IPS-20b (cell line): ENCODE measurements at regions not wholly inside any gene's neighbourhood (a gene's known extent, or its start where the extent isn't known, plus 50 kb on each side); places are given as distances from the start of the nearest gene placed in this dataset.

Experiments used
- H3K27ac ChIP-seq: one replicate; pipeline ENCODE4 v1.5.1; 2013; ENCODE audit warnings: low read length
- H3K27me3 ChIP-seq: 2 replicates; pipeline ENCODE4 v1.6.1; 2013; ENCODE audit warnings: mild to moderate bottlenecking, low read length, inconsistent platforms; ENCODE audit not compliant: insufficient read depth
- H3K36me3 ChIP-seq: 2 replicates; pipeline ENCODE4 v1.6.1; 2013; ENCODE audit warnings: low read depth, mild to moderate bottlenecking, inconsistent platforms, low read length, moderate library complexity; ENCODE audit not compliant: insufficient read depth
- H3K4me1 ChIP-seq: 2 replicates; pipeline ENCODE4 v1.6.1; 2013; ENCODE audit warnings: mild to moderate bottlenecking, control low read depth, inconsistent platforms, low read length, moderate library complexity; ENCODE audit not compliant: insufficient read depth
- H3K4me3 ChIP-seq: 2 replicates; pipeline ENCODE4 v1.5.1; 2013; ENCODE audit warnings: mild to moderate bottlenecking, low read length, inconsistent platforms
- H3K9ac ChIP-seq: 2 replicates; pipeline ENCODE4 v1.6.1; 2013; ENCODE audit warnings: low read depth, mild to moderate bottlenecking, inconsistent platforms, low read length, moderate library complexity
- H3K9me3 ChIP-seq: 2 replicates; pipeline ENCODE4 v1.6.1; 2013; ENCODE audit warnings: mild to moderate bottlenecking, low read depth, low read length, inconsistent platforms; ENCODE audit not compliant: insufficient read depth

DNA sequence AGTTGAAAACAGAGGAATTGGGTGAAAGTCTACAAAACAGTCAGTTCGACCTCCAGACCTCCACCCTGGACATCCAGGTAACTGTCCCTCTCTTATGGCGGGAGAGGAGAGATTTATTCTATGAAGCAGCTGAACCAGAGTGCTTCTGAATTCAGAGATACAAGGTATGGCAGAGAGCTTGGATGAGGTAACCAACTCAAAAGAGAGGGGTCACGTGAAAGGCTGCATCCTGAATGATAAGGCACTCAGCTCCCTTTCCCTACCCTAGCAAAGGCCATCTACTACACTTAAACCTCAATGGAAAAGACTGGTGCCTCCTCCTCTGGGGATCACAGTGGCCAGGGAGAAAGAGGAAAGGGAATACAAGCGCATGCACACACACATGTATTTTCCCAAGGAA lies 88.4 kb upstream of the KCNA3 start:
- Histone ChIP-seq H3K27ac (no peak overlapping the region), H3K36me3 (no peaks in the 10 kb centered on the region), H3K9ac (no peak overlapping the region), H3K4me1 (no peaks in the 10 kb centered on the region), H3K4me3 (no peak overlapping the region), H3K9me3 (no peaks in the 10 kb centered on the region), H3K27me3 (peaks cover 9% of the 10 kb centered on the region)

DNA sequence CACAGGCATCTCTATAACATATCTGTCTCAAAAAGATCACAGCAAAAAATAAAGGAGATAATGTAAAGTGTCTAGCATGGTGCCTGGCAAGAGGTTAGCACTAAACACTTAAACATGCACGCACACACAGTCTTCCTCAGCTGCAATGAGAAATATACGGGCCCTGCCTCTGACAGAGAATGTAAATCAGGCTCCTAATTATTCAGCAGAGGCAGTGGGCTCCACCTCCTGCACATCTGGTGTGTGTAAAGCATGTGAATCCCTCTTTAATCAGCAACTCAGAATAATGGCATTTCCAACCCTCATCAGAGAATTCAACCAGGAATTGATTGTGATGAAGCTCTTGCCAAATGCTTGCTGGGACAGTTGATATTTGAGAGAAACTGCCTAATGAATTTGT lies 85.6 kb upstream of the KCNA3 start:
- no peaks in the 10 kb centered on the region for H3K4me1 ChIP-seq
- H3K36me3 ChIP-seq, result no peaks in the 10 kb centered on the region
- H3K4me3 ChIP-seq, result no peak overlapping the region
- no peaks in the 10 kb centered on the region for H3K27me3 ChIP-seq
- no peaks in the 10 kb centered on the region for H3K9me3 ChIP-seq
- no peak overlapping the region for H3K27ac ChIP-seq
- no peak overlapping the region for H3K9ac ChIP-seq

DNA sequence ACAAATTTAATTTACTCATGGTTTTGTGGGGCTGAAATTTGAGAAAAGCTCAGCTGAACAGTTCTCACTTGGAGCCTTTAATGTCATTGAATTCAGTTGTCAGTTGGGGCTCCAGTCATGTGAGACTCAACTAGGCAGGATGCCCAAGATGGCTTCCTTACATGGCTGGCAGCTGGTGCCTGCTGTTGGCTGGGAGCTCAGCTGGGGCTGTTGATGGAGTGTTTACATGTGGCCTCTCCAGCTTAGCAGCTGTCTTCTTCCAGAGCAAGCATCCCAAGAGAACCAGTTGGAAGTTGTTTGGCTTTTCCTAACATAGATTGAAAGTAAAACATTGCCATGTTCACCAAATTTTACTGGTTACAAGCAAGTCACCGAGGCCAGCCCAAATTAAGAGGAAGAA lies 81.8 kb upstream of the KCNA3 start:
- Histone ChIP-seq H3K27ac (no peak overlapping the region), H3K27me3 (no peaks in the 10 kb centered on the region), H3K4me1 (peaks cover 3% of the 10 kb centered on the region; the same call in 1 of the 2 replicates), H3K9me3 (no peaks in the 10 kb centered on the region), H3K4me3 (no peak overlapping the region), H3K9ac (no peak overlapping the region), H3K36me3 (no peaks in the 10 kb centered on the region)

DNA sequence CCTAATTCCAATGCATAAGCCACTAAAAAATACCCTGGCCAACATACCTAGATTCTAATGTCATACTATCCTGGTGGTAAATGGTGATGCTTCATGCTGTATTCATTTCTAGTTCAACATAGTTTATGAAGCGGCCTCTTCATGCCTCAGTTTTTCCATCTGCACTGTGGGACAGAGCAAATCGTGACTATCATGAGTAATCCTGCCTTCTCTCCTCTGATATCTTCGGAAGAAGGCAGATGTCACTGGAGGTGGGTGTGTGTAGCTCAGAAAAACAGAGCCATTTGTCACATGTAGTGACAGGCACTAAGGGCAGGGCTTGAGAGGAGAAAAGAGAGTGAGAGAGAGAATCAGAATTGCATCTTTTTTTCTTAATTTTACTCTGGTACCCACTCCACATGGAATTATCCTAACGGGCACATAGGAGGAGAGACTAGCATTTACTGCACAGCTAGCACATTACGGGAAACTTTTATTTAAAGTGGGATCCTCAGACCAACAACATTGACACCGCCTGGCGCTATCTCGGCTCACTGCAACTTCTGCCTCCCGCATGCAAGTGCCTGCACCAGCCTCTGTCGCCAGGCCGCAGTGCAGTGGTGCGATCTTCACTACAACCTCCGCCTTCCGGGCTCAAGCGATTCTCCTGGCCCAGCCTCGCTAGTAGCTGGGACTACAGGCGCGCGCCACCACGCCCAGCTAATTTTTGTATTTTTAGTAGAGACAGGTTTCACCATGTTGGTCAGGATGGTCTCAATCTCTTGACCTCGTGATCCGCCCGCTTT lies 78.4 kb upstream of the KCNA3 start:
- Histone ChIP-seq H3K9ac (no peak overlapping the region), H3K4me1 (peaks cover 27% of the 10 kb centered on the region; the same call in 1 of the 2 replicates), H3K9me3 (no peaks in the 10 kb centered on the region), H3K27me3 (no peaks in the 10 kb centered on the region), H3K36me3 (no peaks in the 10 kb centered on the region), H3K4me3 (no peak overlapping the region), H3K27ac (no peak overlapping the region)

DNA sequence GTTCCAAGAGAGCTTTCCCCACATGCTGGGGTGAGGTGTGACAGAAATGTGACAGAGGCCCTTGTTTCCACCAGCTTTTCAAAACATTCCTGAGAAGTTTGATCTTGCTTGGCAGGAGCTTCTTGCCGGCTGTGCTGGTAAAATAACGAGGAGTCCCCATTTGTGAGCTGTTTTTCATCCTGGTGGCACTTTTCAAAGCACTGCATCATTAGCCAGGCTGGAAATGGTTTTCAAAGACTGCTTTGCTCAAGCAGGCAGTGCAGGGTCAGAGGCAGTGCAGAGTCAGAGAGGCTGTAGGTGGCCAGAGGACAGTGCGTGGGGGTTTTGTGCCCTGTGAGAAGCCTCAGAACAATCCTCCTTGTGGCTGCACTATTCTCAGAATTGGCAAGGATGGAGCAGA lies 75.8 kb upstream of the KCNA3 start:
- no peaks in the 10 kb centered on the region for H3K9me3 ChIP-seq
- H3K4me3 ChIP-seq, result no peak overlapping the region
- H3K27ac ChIP-seq, result no peak overlapping the region
- H3K9ac ChIP-seq, result no peak overlapping the region
- H3K36me3 ChIP-seq, result no peaks in the 10 kb centered on the region
- no peaks in the 10 kb centered on the region for H3K27me3 ChIP-seq
- peaks cover 27% of the 10 kb centered on the region; the same call in 1 of the 2 replicates for H3K4me1 ChIP-seq

DNA sequence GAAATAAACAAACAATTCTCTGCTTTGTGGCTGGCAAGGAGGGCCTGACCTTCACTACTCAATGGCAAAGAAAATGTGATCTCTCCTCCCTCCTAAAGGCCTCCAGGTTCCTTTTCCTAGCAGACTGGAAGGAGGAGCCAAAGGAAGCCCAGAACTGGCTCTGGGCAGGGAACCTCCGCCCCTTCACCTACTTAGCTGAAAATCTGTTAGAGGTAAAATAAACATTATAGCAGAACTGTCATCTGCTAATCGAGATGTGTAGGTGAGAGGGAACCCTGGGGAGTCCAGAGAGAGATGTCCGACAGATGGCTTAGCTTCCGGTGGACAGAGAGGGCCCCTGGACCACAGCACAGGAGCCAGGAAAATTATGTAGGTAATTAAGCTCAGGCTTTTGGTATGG lies 75.2 kb upstream of the KCNA3 start:
- Histone ChIP-seq H3K4me1 (peaks cover 27% of the 10 kb centered on the region; the same call in 1 of the 2 replicates), H3K36me3 (no peaks in the 10 kb centered on the region), H3K9me3 (no peaks in the 10 kb centered on the region), H3K27me3 (no peaks in the 10 kb centered on the region), H3K9ac (no peak overlapping the region), H3K4me3 (no peak overlapping the region), H3K27ac (no peak overlapping the region)

DNA sequence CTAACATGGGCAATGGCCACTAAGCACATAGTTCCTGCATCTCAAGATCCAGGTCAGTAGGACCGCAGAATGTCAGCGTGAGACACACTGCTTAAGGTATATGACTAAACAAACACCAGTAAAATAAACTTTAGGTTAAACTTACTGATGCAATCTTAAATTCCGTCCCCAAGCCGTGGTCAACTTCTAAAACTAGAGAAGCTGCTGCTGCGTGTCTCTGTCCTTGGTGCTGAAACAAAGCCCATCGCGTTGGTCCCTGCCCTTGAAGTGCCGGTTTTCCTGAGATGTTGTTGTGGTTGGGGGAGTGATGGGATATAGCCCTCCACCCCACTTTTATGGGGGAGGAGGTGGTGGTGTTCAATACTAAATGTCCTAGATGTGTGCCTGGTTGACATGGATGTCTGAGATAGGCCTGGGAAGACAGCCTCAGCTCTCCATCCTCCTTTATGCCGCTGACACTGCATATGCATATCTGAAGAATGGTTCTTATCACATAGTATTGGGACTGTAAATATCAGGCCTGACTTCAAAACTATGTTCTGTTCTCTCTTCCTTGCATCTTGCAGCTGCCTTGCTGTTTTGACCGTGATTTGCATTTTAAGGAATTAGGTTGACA lies 72.0 kb upstream of the KCNA3 start:
- 0 out of 2 replicates have a peak, but pooled peaks cover 4% of the 10 kb centered on the region for H3K27me3 ChIP-seq
- no peak overlapping the region for H3K9ac ChIP-seq
- H3K27ac ChIP-seq, result no peak overlapping the region
- peaks cover 24% of the 10 kb centered on the region; the same call in 1 of the 2 replicates for H3K4me1 ChIP-seq
- no peaks in the 10 kb centered on the region for H3K9me3 ChIP-seq
- no peak overlapping the region for H3K4me3 ChIP-seq
- H3K36me3 ChIP-seq, result no peaks in the 10 kb centered on the region

DNA sequence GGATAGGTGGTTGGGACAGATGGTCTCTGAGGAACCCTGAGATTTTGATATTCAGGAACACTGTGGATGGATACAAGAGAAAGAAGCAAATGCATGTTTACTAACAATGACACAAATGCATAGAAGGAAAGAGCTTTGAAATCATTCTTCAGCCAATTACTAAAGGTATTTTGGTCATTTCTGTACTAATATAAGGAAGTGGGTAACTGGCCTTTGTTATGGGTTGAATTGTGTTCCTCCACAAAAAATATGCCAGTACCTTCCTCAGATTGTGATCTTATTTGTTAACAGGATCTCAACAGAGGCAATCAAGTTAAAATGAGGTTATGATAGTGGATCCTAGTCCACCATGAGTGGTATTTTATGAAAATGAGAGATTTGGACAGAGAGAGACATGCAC lies 68.7 kb upstream of the KCNA3 start:
- Histone ChIP-seq H3K27me3 (0 out of 2 replicates have a peak, but pooled peaks cover 4% of the 10 kb centered on the region), H3K4me3 (no peak overlapping the region), H3K27ac (no peak overlapping the region), H3K9ac (no peak overlapping the region), H3K36me3 (no peaks in the 10 kb centered on the region), H3K4me1 (no peaks in the 10 kb centered on the region), H3K9me3 (no peaks in the 10 kb centered on the region)

DNA sequence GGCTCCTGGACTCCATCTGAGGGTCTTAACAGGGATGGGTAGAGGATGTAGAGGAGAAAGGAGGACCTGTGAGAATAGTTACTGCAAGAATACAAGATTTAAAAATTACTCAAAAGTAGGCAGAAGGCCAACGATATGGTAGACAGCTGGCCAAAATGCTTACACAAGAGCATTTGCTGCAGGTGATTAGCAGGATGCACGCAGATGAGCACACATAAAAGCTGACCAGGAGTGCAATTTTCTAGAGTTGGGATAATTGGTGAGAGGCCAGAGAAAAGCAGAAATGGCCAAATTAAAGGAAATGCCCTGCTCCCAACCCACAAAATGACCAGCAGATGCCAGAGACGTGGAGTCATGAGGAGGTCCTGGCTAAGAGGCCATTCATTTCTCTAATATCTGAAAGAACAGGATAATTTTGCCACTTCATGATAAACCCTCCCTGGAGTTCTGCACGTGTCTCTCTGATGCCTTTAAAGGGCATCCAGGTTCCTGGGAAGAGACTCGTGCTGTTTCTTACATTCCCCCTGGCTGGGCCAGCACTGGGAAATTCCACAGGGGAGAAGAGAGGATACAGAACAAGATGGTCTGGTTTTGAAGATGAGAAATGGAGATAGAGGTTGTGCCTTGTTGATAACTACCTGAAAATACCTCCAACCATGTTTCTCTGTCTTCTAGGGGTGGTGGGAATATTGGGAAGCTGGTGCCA lies 62.3 kb upstream of the KCNA3 start:
- no peaks in the 10 kb centered on the region for H3K9me3 ChIP-seq
- H3K27ac ChIP-seq, result no peak overlapping the region
- no peak overlapping the region for H3K4me3 ChIP-seq
- H3K4me1 ChIP-seq, result peaks cover 4% of the 10 kb centered on the region; the same call in 1 of the 2 replicates
- no peak overlapping the region for H3K9ac ChIP-seq
- no peaks in the 10 kb centered on the region; the same call in 1 of the 2 replicates for H3K27me3 ChIP-seq
- no peaks in the 10 kb centered on the region for H3K36me3 ChIP-seq

DNA sequence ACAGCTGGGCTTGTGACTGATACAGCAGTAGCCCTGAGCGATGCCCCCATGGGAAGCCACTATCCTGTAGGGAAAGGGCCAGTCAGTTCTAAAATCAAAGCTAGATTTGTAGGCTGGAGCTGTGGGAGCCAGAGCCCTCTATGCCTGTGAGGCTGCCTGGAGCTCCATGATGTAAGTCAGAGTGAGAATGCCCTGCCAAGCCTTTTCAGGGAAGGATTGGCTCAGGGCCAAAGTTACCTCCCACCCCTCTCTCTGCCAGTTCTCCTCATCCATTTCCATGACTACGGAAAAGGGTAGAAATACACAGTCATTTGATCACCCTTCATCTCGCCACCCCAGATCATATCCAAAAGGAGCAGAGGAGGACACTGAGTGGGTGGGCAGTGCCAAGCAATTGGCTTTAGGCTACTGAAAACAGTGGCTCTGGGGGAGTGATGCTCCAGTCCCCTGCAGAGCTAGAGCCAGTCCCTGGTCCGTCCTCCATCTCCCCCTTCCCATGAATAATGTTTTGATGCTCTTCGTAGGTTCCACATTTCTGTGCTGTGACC lies 59.5 kb upstream of the KCNA3 start:
- Histone ChIP-seq H3K27me3 (no peaks in the 10 kb centered on the region; the same call in 1 of the 2 replicates), H3K36me3 (no peaks in the 10 kb centered on the region), H3K27ac (no peak overlapping the region), H3K9ac (no peak overlapping the region), H3K4me3 (no peak overlapping the region), H3K9me3 (no peaks in the 10 kb centered on the region), H3K4me1 (peaks cover 4% of the 10 kb centered on the region; the same call in 1 of the 2 replicates)

DNA sequence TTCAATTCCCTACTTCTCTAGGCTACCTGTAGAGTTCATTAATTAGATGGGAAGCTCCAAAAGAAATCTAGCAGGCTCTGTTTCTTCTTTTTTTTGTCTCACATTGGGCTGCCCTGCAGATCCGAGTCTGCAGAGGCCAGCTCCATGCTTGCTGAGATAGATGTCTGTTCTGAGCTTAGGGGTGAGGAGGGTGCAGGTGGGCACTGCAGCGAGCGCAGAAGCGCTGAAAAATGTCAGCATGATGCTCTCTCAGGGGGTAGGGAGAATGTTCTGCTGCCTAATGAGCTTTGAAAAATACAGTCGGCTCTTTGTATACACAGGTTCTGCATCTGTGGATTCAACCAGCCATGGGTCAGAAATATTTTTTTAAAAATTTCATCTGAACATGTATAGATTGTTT lies 56.8 kb upstream of the KCNA3 start:
- no peaks in the 10 kb centered on the region for H3K36me3 ChIP-seq
- no peaks in the 10 kb centered on the region; the same call in 1 of the 2 replicates for H3K27me3 ChIP-seq
- peaks cover 4% of the 10 kb centered on the region; the same call in 1 of the 2 replicates for H3K4me1 ChIP-seq
- no peak overlapping the region for H3K27ac ChIP-seq
- H3K4me3 ChIP-seq, result no peak overlapping the region
- no peaks in the 10 kb centered on the region for H3K9me3 ChIP-seq
- H3K9ac ChIP-seq, result no peak overlapping the region
